ENCODE measurements at regions not wholly inside any gene's neighbourhood (a gene's known extent, or its start where the extent isn't known, plus 50 kb on each side); places are given as distances from the start of the nearest gene placed in this dataset.

DNA sequence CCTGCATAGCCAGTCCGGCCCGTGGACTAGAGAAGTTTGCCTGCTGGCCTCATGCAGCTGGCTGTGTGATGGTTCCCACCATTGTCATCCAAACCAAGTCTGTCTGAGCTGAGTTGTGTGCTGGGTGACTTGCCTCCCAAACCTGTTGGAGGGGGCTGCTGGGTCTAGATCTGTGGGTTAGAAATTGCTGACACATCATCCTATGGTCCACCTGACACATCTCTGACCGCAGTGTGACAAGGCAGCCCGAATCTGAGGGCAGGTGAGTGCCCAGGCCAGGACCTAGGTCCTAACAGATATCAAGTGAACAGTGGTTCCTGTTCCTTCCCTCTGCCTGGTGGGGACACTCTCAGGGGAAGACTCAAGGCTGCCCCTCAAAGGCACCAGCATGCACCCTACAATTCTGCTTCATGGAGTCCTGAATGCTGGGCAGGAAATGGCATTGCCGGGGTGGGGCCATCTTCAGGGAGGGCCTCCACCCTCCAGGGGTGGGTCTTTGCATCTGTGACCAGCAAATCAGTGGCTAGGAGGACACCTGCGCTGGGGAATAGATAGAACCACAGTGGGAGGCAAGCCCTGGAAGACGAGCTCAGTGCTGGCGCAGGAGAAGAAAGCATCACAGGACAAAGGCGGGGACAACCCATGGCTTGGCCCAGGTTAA is 117.9 kb upstream of the ID2 start:
- DNase-seq = no peak
- Histone ChIP-seq H3K9me2 (ENCODE audit: insufficient read depth) (no peaks in the 10 kb centered on the region), H3K4me3 (no peak overlapping the region), H3K79me2 (ENCODE audit: insufficient read depth) (no peaks in the 10 kb centered on the region), H2AFZ (no peak overlapping the region), H3K27ac (no peak overlapping the region), H3K9ac (no peak overlapping the region), H3K27me3 (replicated peaks; ENCODE audit: insufficient read depth) (no peaks in the 10 kb centered on the region), H4K20me1 (ENCODE audit: insufficient read depth) (no peaks in the 10 kb centered on the region), H3K36me3 (ENCODE audit: low read depth) (no peaks in the 10 kb centered on the region), H3K9me3 (ENCODE audit: low read depth) (no peaks in the 10 kb centered on the region), H3F3A (ENCODE audit: insufficient read depth) (no peaks in the 10 kb centered on the region), H3K4me2 (ENCODE audit: unreplicated experiment) (no peak overlapping the region), H3K4me1 (ENCODE audit: insufficient read depth) (no peaks in the 10 kb centered on the region)
- no peak for TF ChIP-seq EZH2 (IDR thresholded peaks at IDR 0.05; ENCODE audit: insufficient read depth, poor library complexity, severe bottlenecking)
- TF ChIP-seq EZH2phosphoT487 (IDR thresholded peaks at IDR 0.05; ENCODE audit: insufficient read depth, low read depth) = no peak
- in situ Hi-C loops (cut with MboI) = no loop called here
- WGBS, 2 experiments (ENCODE audit: low coverage in 1 of 2, low lambda C conversion rate in 2 of 2, missing lambda C conversion rate in 2 of 2) = 88 to 91% methylated on average over 9 of the region's 9 CpGs

DNA sequence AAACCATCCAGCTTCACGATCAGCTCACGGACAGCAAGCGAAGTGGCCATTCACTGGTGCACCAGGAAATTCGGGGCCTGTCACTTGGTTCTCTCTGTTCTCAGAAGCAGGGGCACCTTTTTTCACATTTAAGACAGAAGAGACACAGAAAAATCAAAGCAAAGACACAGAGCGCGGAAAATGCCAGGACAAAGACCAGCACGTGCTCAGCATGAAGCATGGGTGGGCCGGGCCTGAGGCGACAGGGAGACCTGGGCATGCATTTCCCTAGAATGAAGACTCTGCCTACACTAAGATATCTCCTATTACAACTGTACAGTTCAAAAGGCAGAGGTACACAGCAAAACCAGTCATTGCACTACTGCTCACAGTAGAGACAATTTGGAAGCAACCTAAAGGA is 117.4 kb upstream of the ID2 start:
- Histone ChIP-seq H3K4me3 (no peak overlapping the region), H3K79me2 (ENCODE audit: insufficient read depth) (no peaks in the 10 kb centered on the region), H3K4me2 (ENCODE audit: unreplicated experiment) (no peak overlapping the region), H3K9ac (no peak overlapping the region), H3K27ac (no peak overlapping the region), H3K36me3 (ENCODE audit: low read depth) (no peaks in the 10 kb centered on the region), H3F3A (ENCODE audit: insufficient read depth) (no peaks in the 10 kb centered on the region), H2AFZ (no peak overlapping the region), H3K4me1 (ENCODE audit: insufficient read depth) (no peaks in the 10 kb centered on the region), H4K20me1 (ENCODE audit: insufficient read depth) (no peaks in the 10 kb centered on the region), H3K9me2 (ENCODE audit: insufficient read depth) (no peaks in the 10 kb centered on the region), H3K27me3 (replicated peaks; ENCODE audit: insufficient read depth) (no peaks in the 10 kb centered on the region), H3K9me3 (ENCODE audit: low read depth) (no peaks in the 10 kb centered on the region)
- in situ Hi-C loops (cut with MboI) = no loop called here
- 94 to 95% methylated on average over 9 of the region's 9 CpGs for WGBS, 2 experiments (ENCODE audit: low coverage in 1 of 2, low lambda C conversion rate in 2 of 2, missing lambda C conversion rate in 2 of 2)
- TF ChIP-seq EZH2phosphoT487 (IDR thresholded peaks at IDR 0.05; ENCODE audit: insufficient read depth, low read depth) = no peak
- TF ChIP-seq EZH2 (IDR thresholded peaks at IDR 0.05; ENCODE audit: insufficient read depth, poor library complexity, severe bottlenecking) = no peak
- no peak for DNase-seq

DNA sequence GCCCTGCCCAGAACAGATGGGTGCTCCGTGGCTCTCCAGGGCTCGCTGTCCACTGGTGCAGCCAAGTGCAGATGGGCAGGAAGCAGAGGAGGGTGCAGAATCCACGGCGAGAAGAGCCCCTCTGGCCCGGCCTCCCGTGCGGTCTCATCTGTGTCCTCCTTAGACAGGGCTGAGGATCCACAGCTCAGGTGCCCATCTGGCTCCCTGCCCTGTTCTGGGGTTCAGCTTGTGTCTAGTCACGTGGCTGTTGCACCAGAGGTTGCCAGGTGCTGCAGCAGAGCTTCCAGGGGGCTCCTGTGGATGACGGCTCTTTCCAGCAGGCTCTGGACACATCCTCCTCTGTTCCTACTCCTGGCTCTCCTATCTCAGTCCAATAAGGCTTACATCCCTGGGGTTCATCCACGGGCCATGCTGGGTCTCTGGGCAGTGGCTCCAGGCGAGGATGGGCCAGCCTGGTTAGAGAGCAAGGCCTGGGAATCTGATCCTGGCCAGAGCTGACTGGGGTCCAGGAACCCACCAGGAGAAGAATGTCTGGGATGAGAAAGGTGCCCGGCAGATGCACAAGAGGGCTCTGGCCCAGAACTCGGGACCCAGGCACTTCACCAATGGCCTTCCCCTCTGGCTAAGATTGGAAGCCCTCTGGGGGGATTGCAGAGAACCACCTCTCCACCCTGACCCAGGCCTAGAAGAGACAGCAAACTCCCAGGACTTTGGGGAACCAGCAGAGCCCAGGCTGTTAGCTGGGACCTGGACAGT is 116.3 kb upstream of the ID2 start:
- no peak for DNase-seq
- no peaks in the 10 kb centered on the region for H3F3A ChIP-seq (ENCODE audit: insufficient read depth)
- in situ Hi-C loops (cut with MboI) = no loop called here
- no peak overlapping the region for H3K9ac ChIP-seq
- H3K9me2 ChIP-seq (ENCODE audit: insufficient read depth) = no peaks in the 10 kb centered on the region
- H3K4me2 ChIP-seq (ENCODE audit: unreplicated experiment) = no peak overlapping the region
- no peaks in the 10 kb centered on the region for H3K9me3 ChIP-seq (ENCODE audit: low read depth)
- no peaks in the 10 kb centered on the region for H3K36me3 ChIP-seq (ENCODE audit: low read depth)
- no peak overlapping the region for H3K4me3 ChIP-seq
- H3K27me3 ChIP-seq (replicated peaks; ENCODE audit: insufficient read depth) = no peaks in the 10 kb centered on the region
- TF ChIP-seq EZH2 (IDR thresholded peaks at IDR 0.05; ENCODE audit: insufficient read depth, poor library complexity, severe bottlenecking) = no peak
- TF ChIP-seq EZH2phosphoT487 (IDR thresholded peaks at IDR 0.05; ENCODE audit: insufficient read depth, low read depth) = no peak
- 73 to 74% methylated on average over 13 of the region's 13 CpGs for WGBS, 2 experiments (ENCODE audit: low coverage in 1 of 2, low lambda C conversion rate in 2 of 2, missing lambda C conversion rate in 2 of 2)
- H3K27ac ChIP-seq = no peak overlapping the region
- no peaks in the 10 kb centered on the region for H3K79me2 ChIP-seq (ENCODE audit: insufficient read depth)
- H4K20me1 ChIP-seq (ENCODE audit: insufficient read depth) = no peaks in the 10 kb centered on the region
- H3K4me1 ChIP-seq (ENCODE audit: insufficient read depth) = no peaks in the 10 kb centered on the region
- no peak overlapping the region for H2AFZ ChIP-seq

DNA sequence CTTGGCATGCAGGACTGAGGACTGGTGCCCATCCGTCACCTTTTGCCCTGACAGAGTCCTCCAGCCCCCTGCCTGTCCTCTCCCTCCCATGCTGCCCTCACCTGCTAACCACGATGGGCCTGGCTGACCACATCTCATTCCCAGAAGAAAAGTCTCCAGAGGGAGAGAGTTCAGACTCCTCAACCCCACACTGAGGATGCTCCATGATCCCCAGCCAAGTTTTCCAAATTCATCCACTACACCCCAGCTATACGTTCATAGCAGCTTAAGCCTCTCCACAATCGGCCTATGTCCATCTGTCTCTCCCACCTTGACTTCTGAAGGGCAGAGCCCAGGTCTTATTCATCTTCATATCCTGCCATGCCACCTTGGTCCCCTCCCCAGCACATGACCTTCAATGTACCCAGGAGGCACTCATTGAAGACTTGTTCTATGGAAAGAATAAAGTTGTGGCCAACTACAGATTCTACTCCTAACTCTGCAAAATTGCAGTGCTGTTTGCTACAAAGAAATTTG is 115.6 kb upstream of the ID2 start:
- Histone ChIP-seq H3K4me3 (no peak overlapping the region), H3K27me3 (replicated peaks; ENCODE audit: insufficient read depth) (no peaks in the 10 kb centered on the region), H3K36me3 (ENCODE audit: low read depth) (no peaks in the 10 kb centered on the region), H3K27ac (no peak overlapping the region), H3K9ac (no peak overlapping the region), H3F3A (ENCODE audit: insufficient read depth) (no peaks in the 10 kb centered on the region), H2AFZ (no peak overlapping the region), H3K4me2 (ENCODE audit: unreplicated experiment) (no peak overlapping the region), H3K4me1 (ENCODE audit: insufficient read depth) (no peaks in the 10 kb centered on the region), H4K20me1 (ENCODE audit: insufficient read depth) (no peaks in the 10 kb centered on the region), H3K9me2 (ENCODE audit: insufficient read depth) (no peaks in the 10 kb centered on the region), H3K9me3 (ENCODE audit: low read depth) (no peaks in the 10 kb centered on the region), H3K79me2 (ENCODE audit: insufficient read depth) (no peaks in the 10 kb centered on the region)
- TF ChIP-seq EZH2phosphoT487 (IDR thresholded peaks at IDR 0.05; ENCODE audit: insufficient read depth, low read depth) (no peak), EZH2 (IDR thresholded peaks at IDR 0.05; ENCODE audit: insufficient read depth, poor library complexity, severe bottlenecking) (no peak)
- DNase-seq = no peak
- in situ Hi-C loops (cut with MboI) = no loop called here
- WGBS, 2 experiments (ENCODE audit: low coverage in 1 of 2, low lambda C conversion rate in 2 of 2, missing lambda C conversion rate in 2 of 2) = 72 to 73% methylated on average over 4 of the region's 4 CpGs

Measured in GM23248 (cell line).